Retinal pigment epithelial cell (primary cell): ENCODE measurements at regions not wholly inside any gene's neighbourhood (a gene's known extent, or its start where the extent isn't known, plus 50 kb on each side); places are given as distances from the start of the nearest gene placed in this dataset.
A peak's percentile ranks its signal among the peaks of the same experiment; 100 is the strongest.

ENCODE experiments used
- DNase-seq: peaks from one replicate; pipeline ENCODE4 v3.0.0-alpha.2; 2010; ENCODE audit warnings: low read depth
- H3K4me3 ChIP-seq: 2 replicates; pipeline ENCODE4 v1.5.1; 2011; ENCODE audit warnings: mild to moderate bottlenecking, low read length, control low read depth, moderate library complexity
- TF ChIP-seq, protein P1 (sequence below): conservative IDR thresholded peaks from 2 replicates; pipeline ENCODE4 v1.5.1; 2011; ENCODE audit warnings: low read depth, low read length, control low read depth, inconsistent platforms

DNA sequence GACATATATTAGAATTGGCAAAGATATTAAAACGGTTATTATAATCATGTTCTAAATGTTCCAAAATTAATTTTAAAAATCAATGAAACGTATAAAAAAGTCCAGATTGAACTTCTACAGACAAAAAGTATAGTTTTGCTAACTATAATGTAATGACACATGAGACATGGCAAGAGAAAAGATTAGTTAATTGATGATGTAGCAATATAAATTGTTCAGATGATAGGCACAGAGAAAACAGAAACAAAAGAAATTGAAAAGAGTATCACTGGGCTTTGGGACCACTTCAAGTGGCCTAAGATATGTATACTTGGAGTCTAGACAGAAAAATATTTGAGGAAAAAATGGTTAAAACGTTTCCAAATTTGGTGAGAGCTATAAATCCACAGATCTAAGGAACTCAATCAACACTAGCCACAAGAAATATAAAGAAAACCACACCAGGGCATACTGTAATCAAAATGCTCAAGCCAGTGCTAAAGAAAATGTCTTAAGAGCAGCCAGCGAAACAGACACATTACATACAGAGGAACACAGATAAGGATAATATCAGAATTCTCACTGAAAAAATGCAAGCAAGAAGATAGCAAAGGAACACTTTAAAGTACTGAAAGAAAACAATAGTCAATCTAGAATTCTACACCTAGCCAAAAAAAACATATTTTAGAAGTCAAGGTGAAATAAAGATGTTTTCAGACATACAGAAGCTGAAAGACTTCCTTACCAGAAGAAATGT, 172.6 kb upstream of the FOXQ1 start:
- no peak for DNase-seq
- H3K4me3 ChIP-seq = no peak overlapping the region
- TF ChIP-seq, protein P1, sequence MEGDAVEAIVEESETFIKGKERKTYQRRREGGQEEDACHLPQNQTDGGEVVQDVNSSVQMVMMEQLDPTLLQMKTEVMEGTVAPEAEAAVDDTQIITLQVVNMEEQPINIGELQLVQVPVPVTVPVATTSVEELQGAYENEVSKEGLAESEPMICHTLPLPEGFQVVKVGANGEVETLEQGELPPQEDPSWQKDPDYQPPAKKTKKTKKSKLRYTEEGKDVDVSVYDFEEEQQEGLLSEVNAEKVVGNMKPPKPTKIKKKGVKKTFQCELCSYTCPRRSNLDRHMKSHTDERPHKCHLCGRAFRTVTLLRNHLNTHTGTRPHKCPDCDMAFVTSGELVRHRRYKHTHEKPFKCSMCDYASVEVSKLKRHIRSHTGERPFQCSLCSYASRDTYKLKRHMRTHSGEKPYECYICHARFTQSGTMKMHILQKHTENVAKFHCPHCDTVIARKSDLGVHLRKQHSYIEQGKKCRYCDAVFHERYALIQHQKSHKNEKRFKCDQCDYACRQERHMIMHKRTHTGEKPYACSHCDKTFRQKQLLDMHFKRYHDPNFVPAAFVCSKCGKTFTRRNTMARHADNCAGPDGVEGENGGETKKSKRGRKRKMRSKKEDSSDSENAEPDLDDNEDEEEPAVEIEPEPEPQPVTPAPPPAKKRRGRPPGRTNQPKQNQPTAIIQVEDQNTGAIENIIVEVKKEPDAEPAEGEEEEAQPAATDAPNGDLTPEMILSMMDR = no peak

DNA sequence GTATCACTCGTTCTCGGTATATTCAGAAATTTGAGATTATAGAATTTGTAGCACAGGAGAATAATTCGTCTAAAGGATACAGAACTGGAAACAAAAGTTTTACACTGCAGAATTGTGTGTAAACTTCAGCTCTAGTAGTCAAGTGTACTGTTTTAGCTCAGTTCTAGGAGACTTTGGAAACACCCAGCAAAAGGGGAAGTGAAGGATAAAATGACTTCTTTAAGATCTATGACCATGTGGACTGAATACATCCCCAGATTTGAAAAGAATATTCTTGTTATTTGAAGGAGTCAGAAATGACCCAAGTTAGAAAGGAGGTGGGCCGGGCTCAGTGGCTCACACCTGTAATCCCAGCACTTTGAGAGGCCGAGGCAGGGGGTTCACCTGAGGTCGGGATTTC, 174.0 kb upstream of the FOXQ1 start:
- H3K4me3 ChIP-seq = no peak overlapping the region
- DNase-seq = no peak
- TF ChIP-seq, protein P1 = no peak

DNA sequence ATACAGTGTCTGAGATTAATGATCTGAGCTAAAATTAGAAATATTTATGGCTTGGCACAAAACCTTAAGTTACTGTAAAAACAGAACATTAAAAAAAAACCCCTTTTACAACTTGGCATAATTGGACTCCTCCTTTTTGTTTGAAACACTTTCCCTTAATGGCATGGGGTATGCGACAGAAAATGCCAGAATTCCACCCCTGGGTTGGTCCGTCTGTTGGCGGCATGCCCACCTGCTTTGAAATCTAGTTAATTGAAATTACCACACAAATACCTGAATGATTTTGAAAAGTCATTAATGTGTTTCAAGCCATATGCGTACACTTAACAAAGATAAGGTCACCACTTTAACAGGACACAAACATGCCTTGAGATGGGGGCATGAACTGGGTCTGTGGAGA, 175.1 kb upstream of the FOXQ1 start:
- H3K4me3 ChIP-seq = no peak overlapping the region
- DNase-seq = peak; percentile 84
- TF ChIP-seq, protein P1 = no peak

DNA sequence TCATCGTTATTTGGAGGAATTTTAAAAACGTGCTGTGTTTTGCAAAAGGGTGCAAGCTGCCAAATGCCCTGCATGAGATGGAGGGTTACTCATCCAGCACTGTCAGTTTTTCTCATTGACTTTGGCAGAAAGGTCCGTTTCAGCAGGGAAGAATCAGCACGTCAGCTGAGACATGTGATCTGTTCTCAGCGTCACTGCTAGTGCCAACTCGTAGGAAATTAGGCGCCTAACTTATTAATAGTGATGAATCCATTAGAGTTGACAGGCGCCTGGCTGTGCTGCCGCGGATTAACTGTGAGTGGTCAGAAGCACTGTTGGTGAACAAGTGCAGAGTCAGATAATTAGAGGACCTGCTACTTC, 175.5 kb upstream of the FOXQ1 start:
- TF ChIP-seq, protein P1 = no peak
- no peak overlapping the region for H3K4me3 ChIP-seq
- peak; percentile 99 for DNase-seq

DNA sequence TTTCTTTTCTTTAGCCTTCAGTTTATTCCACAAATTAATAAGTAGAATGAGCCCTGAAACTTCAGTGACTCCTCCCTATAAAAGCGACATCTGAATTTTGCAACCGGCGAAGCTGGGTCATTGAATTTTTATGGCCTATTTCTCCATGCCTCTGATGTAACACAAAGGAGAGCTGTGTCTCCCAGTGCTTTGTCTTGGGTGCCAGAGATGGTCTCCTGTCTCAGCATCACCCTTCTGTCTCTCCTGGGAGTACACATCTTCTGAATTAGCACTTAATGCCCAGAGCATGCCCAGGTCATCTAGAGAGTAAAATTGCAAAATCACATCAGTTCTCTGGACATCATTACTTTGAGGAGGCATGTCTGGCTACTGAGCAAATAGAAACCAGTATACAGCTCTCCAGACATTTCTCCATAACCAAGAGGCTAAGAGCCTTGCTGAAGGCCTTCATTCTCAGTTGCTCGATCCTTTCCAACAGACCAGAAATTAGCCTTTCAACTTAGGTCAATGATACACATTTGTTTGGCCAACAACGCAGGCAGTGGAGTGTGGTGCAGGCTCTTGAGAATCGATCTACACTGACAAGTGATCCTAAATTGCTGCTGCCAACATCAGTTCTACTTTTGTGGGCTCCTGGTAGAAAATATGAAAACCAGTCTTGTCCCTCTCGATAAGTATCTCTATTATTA, 176.0 kb upstream of the FOXQ1 start:
- H3K4me3 ChIP-seq = no peak overlapping the region
- TF ChIP-seq, protein P1 = no peak

DNA sequence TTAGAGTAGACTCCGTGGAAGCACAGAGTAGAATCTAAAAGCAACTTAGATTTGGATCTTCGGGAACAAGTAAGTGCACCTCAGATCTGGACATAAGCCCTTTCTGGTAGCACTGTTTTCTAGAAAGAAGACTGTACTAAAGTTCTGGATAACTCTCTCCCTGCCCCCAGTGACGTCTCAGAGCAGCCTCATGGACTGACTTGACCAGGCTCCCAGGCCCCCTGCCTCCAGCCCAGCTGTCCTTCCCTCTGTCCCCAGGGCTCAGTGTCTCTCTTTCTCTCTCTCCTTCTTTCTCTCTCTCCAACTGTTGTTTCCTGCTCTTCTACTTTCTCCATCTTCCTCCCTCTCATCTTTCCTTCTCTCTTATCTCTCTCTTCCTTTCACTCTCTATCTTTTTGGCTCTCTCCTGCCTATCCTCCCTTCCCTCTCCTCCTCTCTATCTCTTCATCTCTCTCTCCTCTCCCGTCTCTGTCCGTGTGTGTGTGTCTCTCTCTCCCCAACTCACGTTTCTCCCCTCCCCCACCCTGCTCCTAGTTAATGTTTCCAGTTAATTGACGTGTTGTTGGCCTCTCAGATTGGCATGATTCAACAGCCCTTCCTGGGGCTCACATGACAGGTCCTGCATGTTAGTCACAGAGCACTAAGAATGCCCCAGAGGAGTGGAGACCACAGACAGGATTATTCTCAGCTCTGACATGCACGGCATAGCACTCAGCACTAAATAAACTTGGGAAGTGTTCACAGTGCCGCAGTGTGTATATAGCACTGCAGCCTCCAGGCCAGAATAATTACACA, 180.4 kb upstream of the FOXQ1 start:
- peak; percentile 99 for DNase-seq
- H3K4me3 ChIP-seq = no peak overlapping the region
- TF ChIP-seq, protein P1 = no peak

More for the DNA sequence above, 176.0 kb upstream of the FOXQ1 start:
- peak; percentile 51 for DNase-seq

DNA sequence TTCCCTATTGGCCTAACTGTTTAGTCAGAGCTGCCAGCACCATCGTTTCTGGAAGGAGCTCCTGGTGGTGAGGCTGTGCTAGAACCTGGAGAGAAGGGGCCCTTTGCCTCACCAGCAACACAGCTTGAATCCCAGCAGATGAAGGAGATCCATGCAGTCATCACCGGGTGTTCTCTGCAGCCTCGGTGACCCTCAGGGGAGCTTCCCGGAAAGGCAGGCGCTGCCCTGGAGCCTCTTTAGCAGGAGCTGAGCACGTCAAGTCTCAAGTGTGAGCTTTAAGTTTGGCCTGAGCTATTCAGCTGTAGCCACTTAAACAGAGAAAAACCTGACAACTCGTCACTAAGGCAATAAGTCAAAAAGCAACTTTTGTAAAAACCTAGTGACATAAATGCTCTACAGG, 181.2 kb upstream of the FOXQ1 start:
- H3K4me3 ChIP-seq = no peak overlapping the region
- DNase-seq = no peak
- TF ChIP-seq, protein P1 = no peak
